ENCODE measurements at regions not wholly inside any gene's neighbourhood (a gene's known extent, or its start where the extent isn't known, plus 50 kb on each side); places are given as distances from the start of the nearest gene placed in this dataset.

DNA sequence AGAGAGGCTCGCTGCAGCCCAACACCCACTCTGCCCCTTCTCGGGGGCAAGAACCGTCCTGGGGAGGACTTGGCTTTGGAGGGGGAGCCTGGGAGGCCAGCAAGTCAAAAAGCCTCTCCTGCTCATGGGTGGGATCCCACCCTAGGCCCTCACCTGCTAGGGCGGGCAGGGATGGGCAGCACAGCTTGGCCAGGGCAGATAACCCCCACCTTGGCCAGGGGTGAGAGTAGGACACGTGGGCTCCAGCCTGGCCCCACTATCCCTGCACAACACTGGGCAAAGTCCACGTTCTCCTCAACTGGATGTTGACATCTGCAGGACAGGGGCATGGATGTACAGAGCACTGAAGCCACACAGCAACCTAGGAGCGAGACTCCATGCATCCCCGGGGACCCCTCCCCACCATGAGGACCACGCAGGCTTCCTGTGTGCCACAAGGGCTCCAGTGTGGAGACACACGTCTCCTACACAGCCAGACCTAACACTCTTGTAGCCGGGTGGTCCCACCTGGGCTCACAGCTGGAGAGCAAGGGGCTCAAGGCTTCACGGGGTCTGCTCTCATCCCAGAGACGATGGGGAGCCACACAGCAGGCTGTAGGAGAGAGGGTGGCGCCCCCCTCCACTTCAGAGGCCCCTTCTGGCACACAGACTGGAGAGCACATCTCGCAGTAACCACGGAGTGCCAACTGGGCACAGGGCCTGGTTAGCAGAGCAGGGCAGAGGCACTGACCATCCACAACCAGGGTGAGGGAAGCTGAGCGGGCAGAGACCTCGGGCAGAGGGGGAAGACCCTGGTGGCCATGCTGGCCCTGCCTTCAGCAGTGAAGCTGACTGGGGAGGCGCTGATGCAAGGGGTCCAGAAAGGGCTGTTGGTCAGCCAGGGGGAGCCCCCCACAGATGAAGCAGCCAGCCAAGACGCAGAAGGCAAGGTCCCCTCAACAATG is 171.1 kb downstream of the CRYBB2 start (continued):
- TF ChIP-seq, protein P1, sequence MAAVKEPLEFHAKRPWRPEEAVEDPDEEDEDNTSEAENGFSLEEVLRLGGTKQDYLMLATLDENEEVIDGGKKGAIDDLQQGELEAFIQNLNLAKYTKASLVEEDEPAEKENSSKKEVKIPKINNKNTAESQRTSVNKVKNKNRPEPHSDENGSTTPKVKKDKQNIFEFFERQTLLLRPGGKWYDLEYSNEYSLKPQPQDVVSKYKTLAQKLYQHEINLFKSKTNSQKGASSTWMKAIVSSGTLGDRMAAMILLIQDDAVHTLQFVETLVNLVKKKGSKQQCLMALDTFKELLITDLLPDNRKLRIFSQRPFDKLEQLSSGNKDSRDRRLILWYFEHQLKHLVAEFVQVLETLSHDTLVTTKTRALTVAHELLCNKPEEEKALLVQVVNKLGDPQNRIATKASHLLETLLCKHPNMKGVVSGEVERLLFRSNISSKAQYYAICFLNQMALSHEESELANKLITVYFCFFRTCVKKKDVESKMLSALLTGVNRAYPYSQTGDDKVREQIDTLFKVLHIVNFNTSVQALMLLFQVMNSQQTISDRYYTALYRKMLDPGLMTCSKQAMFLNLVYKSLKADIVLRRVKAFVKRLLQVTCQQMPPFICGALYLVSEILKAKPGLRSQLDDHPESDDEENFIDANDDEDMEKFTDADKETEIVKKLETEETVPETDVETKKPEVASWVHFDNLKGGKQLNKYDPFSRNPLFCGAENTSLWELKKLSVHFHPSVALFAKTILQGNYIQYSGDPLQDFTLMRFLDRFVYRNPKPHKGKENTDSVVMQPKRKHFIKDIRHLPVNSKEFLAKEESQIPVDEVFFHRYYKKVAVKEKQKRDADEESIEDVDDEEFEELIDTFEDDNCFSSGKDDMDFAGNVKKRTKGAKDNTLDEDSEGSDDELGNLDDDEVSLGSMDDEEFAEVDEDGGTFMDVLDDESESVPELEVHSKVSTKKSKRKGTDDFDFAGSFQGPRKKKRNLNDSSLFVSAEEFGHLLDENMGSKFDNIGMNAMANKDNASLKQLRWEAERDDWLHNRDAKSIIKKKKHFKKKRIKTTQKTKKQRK (IDR thresholded peaks at IDR 0.05; ENCODE audit: low read length), result no peak

- H3K4me1 ChIP-seq (ENCODE audit: insufficient read depth, low read length), result peaks cover 95% of the 10 kb centered on the region
- H3K4me2 ChIP-seq (ENCODE audit: low read depth, low read length), result no peak overlapping the region
- intact Hi-C loops (cut with micrococcal nuclease; ENCODE audit: unreplicated experiment) (no loop called here), in situ Hi-C loops (cut with HindIII; ENCODE audit: extremely low pct_ligation_motif_present, low pct_unique_long_range_greater_than_20kb) (no loop called here)
- no peak overlapping the region for H2AFZ ChIP-seq (ENCODE audit: low read length)
- ChIA-PET POLR2A (no interaction called here), CTCF (ENCODE audit: low intra/inter-chr PET ratio, low total read pairs) (no interaction called here)
- H3K27ac ChIP-seq (ENCODE audit: extremely low read length, insufficient read depth, low read length), result no peak overlapping the region
- no peaks in the 10 kb centered on the region for H3K27me3 ChIP-seq (ENCODE audit: control insufficient read depth in 1 of 2, insufficient read depth in 2 of 2, low read length in 2 of 2)
- no peak overlapping the region for H3K9ac ChIP-seq (ENCODE audit: insufficient read depth, low read depth, low read length)
- H3K36me3 ChIP-seq (replicated peaks in 1 of 2; ENCODE audit: control insufficient read depth in 1 of 2, insufficient read depth in 2 of 2, low read length in 2 of 2), result peaks cover 0 to 1% of the 10 kb centered on the region in 2 experiments; a peak in 1 of 5 replicates
- H3K4me3 ChIP-seq (replicated peaks in 1 of 3; ENCODE audit: insufficient read depth in 1 of 3, low read depth in 2 of 3, low read length in 3 of 3), result no peak overlapping the region
- FAIRE-seq (no peak), ATAC-seq (no peak), DNase-seq (ENCODE audit: low spot score) (no peak)
- TF ChIP-seq, protein P2, sequence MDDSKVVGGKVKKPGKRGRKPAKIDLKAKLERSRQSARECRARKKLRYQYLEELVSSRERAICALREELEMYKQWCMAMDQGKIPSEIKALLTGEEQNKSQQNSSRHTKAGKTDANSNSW (CRISPR knock-in tag; IDR thresholded peaks at IDR 0.05; ENCODE audit: borderline replicate concordance), result no peak
- no peak for TF ChIP-seq GTF2F1 (IDR thresholded peaks at IDR 0.05; ENCODE audit: low read length)
- no peak for TF ChIP-seq TRIM24 (CRISPR knock-in tag; IDR thresholded peaks at IDR 0.05)
- TF ChIP-seq DPF2 (CRISPR knock-in tag; IDR thresholded peaks at IDR 0.05; ENCODE audit: borderline replicate concordance, low read depth), result no peak
- no peak for TF ChIP-seq ARNTL (CRISPR knock-in tag; IDR thresholded peaks at IDR 0.05)
- TF ChIP-seq ZNF543 (CRISPR knock-in tag; IDR thresholded peaks at IDR 0.05), result no peak
- no peak for TF ChIP-seq ZSCAN25 (CRISPR knock-in tag; IDR thresholded peaks at IDR 0.05)
- no peak for TF ChIP-seq EED (CRISPR knock-in tag; IDR thresholded peaks at IDR 0.05)
- TF ChIP-seq, protein P3, sequence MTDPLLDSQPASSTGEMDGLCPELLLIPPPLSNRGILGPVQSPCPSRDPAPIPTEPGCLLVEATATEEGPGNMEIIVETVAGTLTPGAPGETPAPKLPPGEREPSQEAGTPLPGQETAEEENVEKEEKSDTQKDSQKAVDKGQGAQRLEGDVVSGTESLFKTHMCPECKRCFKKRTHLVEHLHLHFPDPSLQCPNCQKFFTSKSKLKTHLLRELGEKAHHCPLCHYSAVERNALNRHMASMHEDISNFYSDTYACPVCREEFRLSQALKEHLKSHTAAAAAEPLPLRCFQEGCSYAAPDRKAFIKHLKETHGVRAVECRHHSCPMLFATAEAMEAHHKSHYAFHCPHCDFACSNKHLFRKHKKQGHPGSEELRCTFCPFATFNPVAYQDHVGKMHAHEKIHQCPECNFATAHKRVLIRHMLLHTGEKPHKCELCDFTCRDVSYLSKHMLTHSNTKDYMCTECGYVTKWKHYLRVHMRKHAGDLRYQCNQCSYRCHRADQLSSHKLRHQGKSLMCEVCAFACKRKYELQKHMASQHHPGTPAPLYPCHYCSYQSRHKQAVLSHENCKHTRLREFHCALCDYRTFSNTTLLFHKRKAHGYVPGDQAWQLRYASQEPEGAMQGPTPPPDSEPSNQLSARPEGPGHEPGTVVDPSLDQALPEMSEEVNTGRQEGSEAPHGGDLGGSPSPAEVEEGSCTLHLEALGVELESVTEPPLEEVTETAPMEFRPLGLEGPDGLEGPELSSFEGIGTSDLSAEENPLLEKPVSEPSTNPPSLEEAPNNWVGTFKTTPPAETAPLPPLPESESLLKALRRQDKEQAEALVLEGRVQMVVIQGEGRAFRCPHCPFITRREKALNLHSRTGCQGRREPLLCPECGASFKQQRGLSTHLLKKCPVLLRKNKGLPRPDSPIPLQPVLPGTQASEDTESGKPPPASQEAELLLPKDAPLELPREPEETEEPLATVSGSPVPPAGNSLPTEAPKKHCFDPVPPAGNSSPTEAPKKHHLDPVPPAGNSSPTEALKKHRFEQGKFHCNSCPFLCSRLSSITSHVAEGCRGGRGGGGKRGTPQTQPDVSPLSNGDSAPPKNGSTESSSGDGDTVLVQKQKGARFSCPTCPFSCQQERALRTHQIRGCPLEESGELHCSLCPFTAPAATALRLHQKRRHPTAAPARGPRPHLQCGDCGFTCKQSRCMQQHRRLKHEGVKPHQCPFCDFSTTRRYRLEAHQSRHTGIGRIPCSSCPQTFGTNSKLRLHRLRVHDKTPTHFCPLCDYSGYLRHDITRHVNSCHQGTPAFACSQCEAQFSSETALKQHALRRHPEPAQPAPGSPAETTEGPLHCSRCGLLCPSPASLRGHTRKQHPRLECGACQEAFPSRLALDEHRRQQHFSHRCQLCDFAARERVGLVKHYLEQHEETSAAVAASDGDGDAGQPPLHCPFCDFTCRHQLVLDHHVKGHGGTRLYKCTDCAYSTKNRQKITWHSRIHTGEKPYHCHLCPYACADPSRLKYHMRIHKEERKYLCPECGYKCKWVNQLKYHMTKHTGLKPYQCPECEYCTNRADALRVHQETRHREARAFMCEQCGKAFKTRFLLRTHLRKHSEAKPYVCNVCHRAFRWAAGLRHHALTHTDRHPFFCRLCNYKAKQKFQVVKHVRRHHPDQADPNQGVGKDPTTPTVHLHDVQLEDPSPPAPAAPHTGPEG (CRISPR knock-in tag; IDR thresholded peaks at IDR 0.05), result no peak
- no peak for TF ChIP-seq RFX5 (IDR thresholded peaks at IDR 0.05; ENCODE audit: low read depth, low read length)
- H3K79me2 ChIP-seq (ENCODE audit: insufficient read depth, low read length), result peaks cover 88% of the 10 kb centered on the region
- H3K9me3 ChIP-seq (ENCODE audit: low read length), result no peaks in the 10 kb centered on the region
- no TSS peak for BruUV-seq (replicated peaks)
- 84% methylated on average over 8 of the region's 8 CpGs for WGBS (ENCODE audit: low lambda C conversion rate)
- H4K20me1 ChIP-seq (ENCODE audit: insufficient read depth, low read length), result peaks cover 36% of the 10 kb centered on the region
Observed at GRCh38 chr22:25392584-25392983, 171.9 kb upstream of the GRK3 start.

Measured in HepG2 (cell line).